BJ (cell line): ENCODE measurements at regions not wholly inside any gene's neighbourhood (a gene's known extent, or its start where the extent isn't known, plus 50 kb on each side); places are given as distances from the start of the nearest gene placed in this dataset.

Experiments
- CTCF ChIA-PET: fragments of 350-600 bp; formaldehyde crosslinking; extraction: SDS; loops from one replicate; lab custom pipeline; 2021; ENCODE audit warnings: antibody characterized with exemption, inconsistent platforms; lab: Yijun Ruan, JAX
- POLR2A ChIA-PET: fragments of 300-600 bp; sonication (Branson Sonifier 250); formaldehyde crosslinking; extraction: SDS; loops from one replicate; lab custom pipeline; 2021; ENCODE audit warnings: antibody characterized with exemption; lab: Charles Lee
- DNase-seq: peaks from one replicate; pipeline ENCODE4 v3.0.0-alpha.2; 2011; ENCODE audit warnings: low read depth
- H3K27me3 ChIP-seq: 2 replicates; pipeline ENCODE4 v1.6.0; 2011; ENCODE audit warnings: low read length; ENCODE audit not compliant: control insufficient read depth, insufficient read depth
- H3K36me3 ChIP-seq: 2 replicates; pipeline ENCODE4 v1.5.1; 2011; ENCODE audit warnings: low read length; ENCODE audit not compliant: control insufficient read depth, insufficient read depth
- H3K4me3 ChIP-seq: 2 replicates; pipeline ENCODE4 v1.5.1; 2011; ENCODE audit warnings: low read depth, mild to moderate bottlenecking, control low read depth, low read length
- CTCF ChIP-seq: IDR thresholded peaks from 2 replicates; pipeline ENCODE4 v1.5.1; 2011; ENCODE audit warnings: low read depth, mild to moderate bottlenecking, control low read depth, inconsistent platforms, low read length, moderate library complexity; ENCODE audit not compliant: insufficient read depth

- DNase-seq, result no peak
- TF ChIP-seq CTCF, result no peak
- POLR2A ChIA-PET, result no interaction called here
- CTCF ChIA-PET, result interaction anchor here (1.0 to 2.6 kb wide), 5 partner anchors 10 to 20 kb away, joined by 4 to 22 read pairs (median 6); no protein-coding TSS in a partner anchor
- no peaks in the 10 kb centered on the region for H3K36me3 ChIP-seq
- H3K27me3 ChIP-seq, result peaks cover 21% of the 10 kb centered on the region
- H3K4me3 ChIP-seq, result no peak overlapping the region
Observed at GRCh38 chr17:77076124-77076830, 64.5 kb upstream of the SEC14L1 start.

GRCh38 chr17:77083531-77083930, 57.2 kb upstream of the SEC14L1 start:
- no peak for TF ChIP-seq CTCF
- Histone ChIP-seq H3K4me3 (no peak overlapping the region), H3K36me3 (no peaks in the 10 kb centered on the region), H3K27me3 (peaks cover 5% of the 10 kb centered on the region; the same call in 1 of the 2 replicates)
- ChIA-PET POLR2A (no interaction called here), CTCF (interaction anchor here (0.8 to 1.6 kb wide), 4 partner anchors 27 to 165 kb away, joined by 4 to 6 read pairs (median 6); no protein-coding TSS in a partner anchor)
- no peak for DNase-seq

GRCh38 chr17:77085926-77086432, 54.8 kb upstream of the SEC14L1 start:
- no peaks in the 10 kb centered on the region for H3K36me3 ChIP-seq
- no peak overlapping the region for H3K4me3 ChIP-seq
- CTCF ChIA-PET, result interaction anchor here (1.0 to 6.3 kb wide), 10 partner anchors 10 to 214 kb away, joined by 3 to 89 read pairs (median 7); partner anchors contain the start of gene SEC14L1
- no peak for DNase-seq
- no peak for TF ChIP-seq CTCF
- H3K27me3 ChIP-seq, result peaks cover 2% of the 10 kb centered on the region; the same call in 1 of the 2 replicates
- POLR2A ChIA-PET, result no interaction called here

- Histone ChIP-seq H3K4me3 (no peak overlapping the region), H3K36me3 (no peaks in the 10 kb centered on the region), H3K27me3 (peaks cover 2% of the 10 kb centered on the region; the same call in 1 of the 2 replicates)
- DNase-seq, result no peak
- POLR2A ChIA-PET, result no interaction called here
- peak; percentile 97 for TF ChIP-seq CTCF
- CTCF ChIA-PET, result interaction anchor here (0.7 to 6.3 kb wide), 20 partner anchors 8 to 314 kb away, joined by 3 to 89 read pairs (median 4); partner anchors contain the start of gene SEC14L1
Observed at GRCh38 chr17:77086433-77087010, 54.2 kb upstream of the SEC14L1 start.
